ENCODE measurements at regions not wholly inside any gene's neighbourhood (a gene's known extent, or its start where the extent isn't known, plus 50 kb on each side); places are given as distances from the start of the nearest gene placed in this dataset.

- Mint-ChIP-seq H3K4me3 (no peak overlapping the region), H3K36me3 (no peaks in the 10 kb centered on the region), H3K9me3 (no peaks in the 10 kb centered on the region), H3K27ac (no peak overlapping the region), H3K4me1 (no peaks in the 10 kb centered on the region), H3K27me3 (peaks cover 0 to 7% of the 10 kb centered on the region in 2 donors)
- DNase-seq, result no peak
- no peaks in the 10 kb centered on the region for H3K9me3 ChIP-seq
- ChIA-PET CTCF (no interaction called here), POLR2A (no interaction called here)
- no CpG with 5 or more reads among the region's 3 CpGs for WGBS (ENCODE audit: insufficient coverage)
- H3K27ac ChIP-seq (ENCODE audit: low read length), result no peak overlapping the region
- no peaks in the 10 kb centered on the region for H3K4me1 ChIP-seq (ENCODE audit: control insufficient read depth in 1 of 2, extremely low read depth in 1 of 2, insufficient read depth in 2 of 2, low read length in 2 of 2)
- no peaks in the 10 kb centered on the region for H3K36me3 ChIP-seq (ENCODE audit: control insufficient read depth in 2 of 2, extremely low read depth in 1 of 2, insufficient read depth in 1 of 2, low read length in 1 of 2)
- H3K4me3 ChIP-seq (ENCODE audit: control insufficient read depth in 1 of 2, extremely low read depth in 1 of 2, low read length in 1 of 2), result no peak overlapping the region
- ATAC-seq (replicated peaks in 1 of 4), result no peak
- no peaks in the 10 kb centered on the region for H3K27me3 ChIP-seq (replicated peaks in 1 of 2; ENCODE audit: control insufficient read depth in 2 of 2, extremely low read depth in 1 of 2, insufficient read depth in 2 of 2, low read length in 1 of 2)
These were observed 256.6 kb upstream of the CFAP20DC start for GRCh38 chr3:59306436-59306835.

- Mint-ChIP-seq H3K36me3 (no peaks in the 10 kb centered on the region), H3K9me3 (peaks cover 0 to 8% (median 4%) of the 10 kb centered on the region in 3 donors), H3K4me1 (peaks cover 0 to 9% (median 3%) of the 10 kb centered on the region in 3 donors), H3K4me3 (no peak overlapping the region), H3K27me3 (peaks cover 0 to 7% of the 10 kb centered on the region in 2 donors), H3K27ac (no peak overlapping the region)
- Histone ChIP-seq H3K36me3 (ENCODE audit: control insufficient read depth in 2 of 2, extremely low read depth in 1 of 2, insufficient read depth in 1 of 2, low read length in 1 of 2) (no peaks in the 10 kb centered on the region), H3K9me3 (no peaks in the 10 kb centered on the region), H3K4me3 (ENCODE audit: control insufficient read depth in 1 of 2, extremely low read depth in 1 of 2, low read length in 1 of 2) (no peak overlapping the region), H3K27me3 (replicated peaks in 1 of 2; ENCODE audit: control insufficient read depth in 2 of 2, extremely low read depth in 1 of 2, insufficient read depth in 2 of 2, low read length in 1 of 2) (no peaks in the 10 kb centered on the region), H3K27ac (ENCODE audit: low read length) (no peak overlapping the region), H3K4me1 (ENCODE audit: control insufficient read depth in 1 of 2, extremely low read depth in 1 of 2, insufficient read depth in 2 of 2, low read length in 2 of 2) (no peaks in the 10 kb centered on the region)
- ChIA-PET CTCF (interaction anchor here in 1 of 2 donors (1.2 kb wide), 1 partner anchor 9 kb away, joined by 3 read pairs; no protein-coding TSS in a partner anchor), POLR2A (no interaction called here)
- ATAC-seq (replicated peaks in 1 of 4) (no peak), DNase-seq (no peak)
- WGBS (ENCODE audit: insufficient coverage), result 100% methylated on average over 1 of the region's 3 CpGs
These were observed 254.5 kb upstream of the CFAP20DC start for GRCh38 chr3:59304296-59304695.

GRCh38 chr3:59303452-59303851 is 253.6 kb upstream of the CFAP20DC start:
- DNase-seq (no peak), ATAC-seq (replicated peaks in 1 of 4) (no peak)
- H3K4me3 ChIP-seq (ENCODE audit: control insufficient read depth in 1 of 2, extremely low read depth in 1 of 2, low read length in 1 of 2), result no peak overlapping the region
- peaks cover 0 to 7% of the 10 kb centered on the region in 2 donors for H3K27me3 Mint-ChIP-seq
- peaks cover 0 to 9% (median 3%) of the 10 kb centered on the region in 3 donors for H3K4me1 Mint-ChIP-seq
- no peaks in the 10 kb centered on the region for H3K27me3 ChIP-seq (replicated peaks in 1 of 2; ENCODE audit: control insufficient read depth in 2 of 2, extremely low read depth in 1 of 2, insufficient read depth in 2 of 2, low read length in 1 of 2)
- no peak overlapping the region for H3K27ac ChIP-seq (ENCODE audit: low read length)
- H3K9me3 ChIP-seq, result no peaks in the 10 kb centered on the region
- peaks cover 0 to 8% (median 4%) of the 10 kb centered on the region in 3 donors for H3K9me3 Mint-ChIP-seq
- whole genome bisulfite sequencing (ENCODE audit: insufficient coverage), result 100% methylated on average over 1 of the region's 4 CpGs
- no peaks in the 10 kb centered on the region for H3K4me1 ChIP-seq (ENCODE audit: control insufficient read depth in 1 of 2, extremely low read depth in 1 of 2, insufficient read depth in 2 of 2, low read length in 2 of 2)
- ChIA-PET CTCF (interaction anchor here in 1 of 2 donors (1.2 kb wide), 1 partner anchor 10 kb away, joined by 3 read pairs; no protein-coding TSS in a partner anchor), POLR2A (no interaction called here)
- no peaks in the 10 kb centered on the region for H3K36me3 ChIP-seq (ENCODE audit: control insufficient read depth in 2 of 2, extremely low read depth in 1 of 2, insufficient read depth in 1 of 2, low read length in 1 of 2)
- H3K4me3 Mint-ChIP-seq, result no peak overlapping the region
- no peak overlapping the region for H3K27ac Mint-ChIP-seq
- no peaks in the 10 kb centered on the region for H3K36me3 Mint-ChIP-seq

- Histone ChIP-seq H3K4me3 (ENCODE audit: control insufficient read depth in 1 of 2, extremely low read depth in 1 of 2, low read length in 1 of 2) (no peak overlapping the region), H3K36me3 (ENCODE audit: control insufficient read depth in 2 of 2, extremely low read depth in 1 of 2, insufficient read depth in 1 of 2, low read length in 1 of 2) (no peaks in the 10 kb centered on the region), H3K27ac (ENCODE audit: low read length) (no peak overlapping the region), H3K4me1 (ENCODE audit: control insufficient read depth in 1 of 2, extremely low read depth in 1 of 2, insufficient read depth in 2 of 2, low read length in 2 of 2) (no peaks in the 10 kb centered on the region), H3K9me3 (no peaks in the 10 kb centered on the region), H3K27me3 (replicated peaks in 1 of 2; ENCODE audit: control insufficient read depth in 2 of 2, extremely low read depth in 1 of 2, insufficient read depth in 2 of 2, low read length in 1 of 2) (no peaks in the 10 kb centered on the region)
- Mint-ChIP-seq H3K9me3 (peaks cover 0 to 8% (median 4%) of the 10 kb centered on the region in 3 donors), H3K4me3 (no peak overlapping the region), H3K27ac (no peak overlapping the region), H3K4me1 (peaks cover 0 to 9% (median 3%) of the 10 kb centered on the region in 3 donors), H3K27me3 (peaks cover 0 to 7% of the 10 kb centered on the region in 2 donors), H3K36me3 (no peaks in the 10 kb centered on the region)
- ChIA-PET POLR2A (no interaction called here), CTCF (no interaction called here)
- ATAC-seq (replicated peaks in 1 of 4) (no peak), DNase-seq (no peak)
- WGBS (ENCODE audit: insufficient coverage), result no CpG with 5 or more reads among the region's 5 CpGs
These were observed 252.6 kb upstream of the CFAP20DC start for GRCh38 chr3:59302442-59302841.

- POLR2A ChIA-PET, result no interaction called here
- Histone ChIP-seq H3K27ac (ENCODE audit: low read length) (no peak overlapping the region), H3K36me3 (ENCODE audit: control insufficient read depth in 2 of 2, extremely low read depth in 1 of 2, insufficient read depth in 1 of 2, low read length in 1 of 2) (no peaks in the 10 kb centered on the region), H3K4me1 (ENCODE audit: control insufficient read depth in 1 of 2, extremely low read depth in 1 of 2, insufficient read depth in 2 of 2, low read length in 2 of 2) (no peaks in the 10 kb centered on the region), H3K4me3 (ENCODE audit: control insufficient read depth in 1 of 2, extremely low read depth in 1 of 2, low read length in 1 of 2) (no peak overlapping the region), H3K9me3 (no peaks in the 10 kb centered on the region), H3K27me3 (replicated peaks in 1 of 2; ENCODE audit: control insufficient read depth in 2 of 2, extremely low read depth in 1 of 2, insufficient read depth in 2 of 2, low read length in 1 of 2) (no peaks in the 10 kb centered on the region)
- Mint-ChIP-seq H3K4me3 (no peak overlapping the region), H3K9me3 (peaks cover 3 to 17% (median 8%) of the 10 kb centered on the region in 3 donors), H3K27me3 (no peaks in the 10 kb centered on the region), H3K27ac (no peak overlapping the region), H3K4me1 (peaks cover 0 to 9% (median 3%) of the 10 kb centered on the region in 3 donors), H3K36me3 (no peaks in the 10 kb centered on the region)
- CTCF ChIA-PET, result no interaction called here
- DNase-seq, result no peak
- no peak for ATAC-seq (replicated peaks in 1 of 4)
- 63% methylated on average over 1 of the region's 1 CpG for WGBS (ENCODE audit: insufficient coverage)
These were observed 250.9 kb upstream of the CFAP20DC start for GRCh38 chr3:59300733-59301132.

GRCh38 chr3:59299561-59299960 is 249.7 kb upstream of the CFAP20DC start:
- Histone ChIP-seq H3K9me3 (no peaks in the 10 kb centered on the region), H3K27ac (ENCODE audit: low read length) (no peak overlapping the region), H3K36me3 (ENCODE audit: control insufficient read depth in 2 of 2, extremely low read depth in 1 of 2, insufficient read depth in 1 of 2, low read length in 1 of 2) (no peaks in the 10 kb centered on the region), H3K27me3 (replicated peaks in 1 of 2; ENCODE audit: control insufficient read depth in 2 of 2, extremely low read depth in 1 of 2, insufficient read depth in 2 of 2, low read length in 1 of 2) (peaks cover 0 to 2% of the 10 kb centered on the region in 2 experiments), H3K4me1 (ENCODE audit: control insufficient read depth in 1 of 2, extremely low read depth in 1 of 2, insufficient read depth in 2 of 2, low read length in 2 of 2) (no peaks in the 10 kb centered on the region), H3K4me3 (ENCODE audit: control insufficient read depth in 1 of 2, extremely low read depth in 1 of 2, low read length in 1 of 2) (no peak overlapping the region)
- no peaks in the 10 kb centered on the region for H3K27me3 Mint-ChIP-seq
- H3K27ac Mint-ChIP-seq, result no peak overlapping the region
- ATAC-seq (replicated peaks in 1 of 4) (no peak), DNase-seq (no peak)
- peaks cover 0 to 9% (median 3%) of the 10 kb centered on the region in 3 donors for H3K4me1 Mint-ChIP-seq
- ChIA-PET POLR2A (interaction anchor here in 1 of 2 donors (0.6 to 0.7 kb wide), 2 partner anchors 29 to 228 kb away, joined by 3 to 6 read pairs; no protein-coding TSS in a partner anchor), CTCF (no interaction called here)
- no peak overlapping the region for H3K4me3 Mint-ChIP-seq
- H3K36me3 Mint-ChIP-seq, result no peaks in the 10 kb centered on the region
- WGBS (ENCODE audit: insufficient coverage), result no CpG with 5 or more reads among the region's 2 CpGs
- peaks cover 3 to 21% (median 8%) of the 10 kb centered on the region in 3 donors for H3K9me3 Mint-ChIP-seq

- DNase-seq (no peak), ATAC-seq (replicated peaks in 1 of 4) (no peak)
- H3K36me3 ChIP-seq (ENCODE audit: control insufficient read depth in 2 of 2, extremely low read depth in 1 of 2, insufficient read depth in 1 of 2, low read length in 1 of 2), result no peaks in the 10 kb centered on the region
- H3K4me1 Mint-ChIP-seq, result peaks cover 3 to 12% (median 6%) of the 10 kb centered on the region in 3 donors
- peaks cover 0 to 1% of the 10 kb centered on the region in 2 donors for H3K27me3 Mint-ChIP-seq
- H3K4me3 ChIP-seq (ENCODE audit: control insufficient read depth in 1 of 2, extremely low read depth in 1 of 2, low read length in 1 of 2), result no peak overlapping the region
- CTCF ChIA-PET, result no interaction called here
- H3K27ac ChIP-seq (ENCODE audit: low read length), result no peak overlapping the region
- peaks cover 0 to 4% of the 10 kb centered on the region in 2 experiments for H3K27me3 ChIP-seq (replicated peaks in 1 of 2; ENCODE audit: control insufficient read depth in 2 of 2, extremely low read depth in 1 of 2, insufficient read depth in 2 of 2, low read length in 1 of 2)
- no peak overlapping the region for H3K4me3 Mint-ChIP-seq
- peaks cover 11 to 12% (median 11%) of the 10 kb centered on the region in 3 donors for H3K9me3 Mint-ChIP-seq
- no peaks in the 10 kb centered on the region for H3K4me1 ChIP-seq (ENCODE audit: control insufficient read depth in 1 of 2, extremely low read depth in 1 of 2, insufficient read depth in 2 of 2, low read length in 2 of 2)
- POLR2A ChIA-PET, result no interaction called here
- no peak overlapping the region for H3K27ac Mint-ChIP-seq
- no peaks in the 10 kb centered on the region for H3K9me3 ChIP-seq
- H3K36me3 Mint-ChIP-seq, result peaks cover 5% of the 10 kb centered on the region
These were observed 240.5 kb upstream of the CFAP20DC start for GRCh38 chr3:59290358-59290757.
